Activated naive CD8-positive, alpha-beta T cell treated with anti-CD3 and anti-CD28 coated beads, Interleukin-2, amount 50 U/mL, for 24 hours (primary cell): ENCODE measurements at regions not wholly inside any gene's neighbourhood (a gene's known extent, or its start where the extent isn't known, plus 50 kb on each side); places are given as distances from the start of the nearest gene placed in this dataset.

Experiments
- ATAC-seq: fragments of 150-1000 bp; cut with Tn5 transposase; one replicate; pipeline ENCODE4 v1.10.0; 2021
- DNase-seq: peaks from one replicate; pipeline ENCODE4 v3.0.0; 2021
- H3K27ac Mint-ChIP-seq: one replicate; pipeline ENCODE4 v1.8.0; 2021; ENCODE audit warnings: mild to moderate bottlenecking, mixed read lengths
- H3K27me3 Mint-ChIP-seq: one replicate; pipeline ENCODE4 v1.8.0; 2021; ENCODE audit warnings: mixed read lengths
- H3K36me3 Mint-ChIP-seq: one replicate; pipeline ENCODE4 v1.8.0; 2021; ENCODE audit warnings: low read depth, mixed read lengths
- H3K4me1 Mint-ChIP-seq: one replicate; pipeline ENCODE4 v1.8.0; 2021; ENCODE audit warnings: mixed read lengths
- H3K4me3 Mint-ChIP-seq: one replicate; pipeline ENCODE4 v1.8.0; 2021; ENCODE audit warnings: mild to moderate bottlenecking, moderate library complexity, mixed read lengths
- H3K9me3 Mint-ChIP-seq: one replicate; pipeline ENCODE4 v1.8.0; 2021; ENCODE audit warnings: mixed read lengths

- no peaks in the 10 kb centered on the region for H3K36me3 Mint-ChIP-seq
- H3K27me3 Mint-ChIP-seq, result peaks cover 3% of the 10 kb centered on the region
- H3K4me3 Mint-ChIP-seq, result no peak overlapping the region
- DNase-seq (no peak), ATAC-seq (no peak)
- H3K9me3 Mint-ChIP-seq, result peaks cover 14% of the 10 kb centered on the region
- H3K4me1 Mint-ChIP-seq, result no peaks in the 10 kb centered on the region
- H3K27ac Mint-ChIP-seq, result no peak overlapping the region
Observed at GRCh38 chr16:55030944-55031343, 100.3 kb downstream of the IRX5 start.

GRCh38 chr16:55031481-55031880, 100.8 kb downstream of the IRX5 start:
- Mint-ChIP-seq H3K9me3 (peaks cover 14% of the 10 kb centered on the region), H3K27ac (no peak overlapping the region), H3K4me3 (no peak overlapping the region), H3K4me1 (no peaks in the 10 kb centered on the region), H3K27me3 (peaks cover 3% of the 10 kb centered on the region), H3K36me3 (no peaks in the 10 kb centered on the region)
- ATAC-seq (no peak), DNase-seq (no peak)

- no peak for DNase-seq
- Mint-ChIP-seq H3K27me3 (peaks cover 3% of the 10 kb centered on the region), H3K4me1 (no peaks in the 10 kb centered on the region), H3K9me3 (peaks cover 14% of the 10 kb centered on the region), H3K27ac (no peak overlapping the region), H3K4me3 (no peak overlapping the region), H3K36me3 (no peaks in the 10 kb centered on the region)
- no peak for ATAC-seq
Observed at GRCh38 chr16:55033225-55034156, 102.8 kb downstream of the IRX5 start.

- peak; percentile 46 for DNase-seq
- no peaks in the 10 kb centered on the region for H3K4me1 Mint-ChIP-seq
- H3K36me3 Mint-ChIP-seq, result no peaks in the 10 kb centered on the region
- no peak overlapping the region for H3K27ac Mint-ChIP-seq
- peaks cover 3% of the 10 kb centered on the region for H3K27me3 Mint-ChIP-seq
- no peak for ATAC-seq
- H3K9me3 Mint-ChIP-seq, result peaks cover 2% of the 10 kb centered on the region
- H3K4me3 Mint-ChIP-seq, result no peak overlapping the region
Observed at GRCh38 chr16:55035029-55035428, 104.4 kb downstream of the IRX5 start.

- H3K4me1 Mint-ChIP-seq, result no peaks in the 10 kb centered on the region
- no peak overlapping the region for H3K27ac Mint-ChIP-seq
- H3K9me3 Mint-ChIP-seq, result no peaks in the 10 kb centered on the region
- H3K27me3 Mint-ChIP-seq, result peaks cover 3% of the 10 kb centered on the region
- ATAC-seq (no peak), DNase-seq (no peak)
- H3K36me3 Mint-ChIP-seq, result no peaks in the 10 kb centered on the region
- no peak overlapping the region for H3K4me3 Mint-ChIP-seq
Observed at GRCh38 chr16:55035956-55036355, 105.3 kb downstream of the IRX5 start.

GRCh38 chr16:55036371-55036821, 105.7 kb downstream of the IRX5 start:
- Mint-ChIP-seq H3K36me3 (no peaks in the 10 kb centered on the region), H3K27ac (no peak overlapping the region), H3K4me3 (no peak overlapping the region), H3K9me3 (no peaks in the 10 kb centered on the region), H3K4me1 (no peaks in the 10 kb centered on the region), H3K27me3 (peaks cover 3% of the 10 kb centered on the region)
- ATAC-seq (no peak), DNase-seq (no peak)

- no peaks in the 10 kb centered on the region for H3K4me1 Mint-ChIP-seq
- peaks cover 3% of the 10 kb centered on the region for H3K27me3 Mint-ChIP-seq
- ATAC-seq (no peak), DNase-seq (no peak)
- H3K9me3 Mint-ChIP-seq, result no peaks in the 10 kb centered on the region
- H3K27ac Mint-ChIP-seq, result no peak overlapping the region
- H3K4me3 Mint-ChIP-seq, result no peak overlapping the region
- no peaks in the 10 kb centered on the region for H3K36me3 Mint-ChIP-seq
Observed at GRCh38 chr16:55037046-55037445, 106.4 kb downstream of the IRX5 start.

GRCh38 chr16:55037966-55038365, 107.3 kb downstream of the IRX5 start:
- Mint-ChIP-seq H3K36me3 (no peaks in the 10 kb centered on the region), H3K27ac (no peak overlapping the region), H3K9me3 (no peaks in the 10 kb centered on the region), H3K4me1 (no peaks in the 10 kb centered on the region), H3K4me3 (no peak overlapping the region), H3K27me3 (no peaks in the 10 kb centered on the region)
- DNase-seq, result no peak
- ATAC-seq, result no peak

GRCh38 chr16:55039042-55039441, 108.4 kb downstream of the IRX5 start:
- DNase-seq (no peak), ATAC-seq (no peak)
- Mint-ChIP-seq H3K27ac (no peak overlapping the region), H3K4me3 (no peak overlapping the region), H3K36me3 (no peaks in the 10 kb centered on the region), H3K9me3 (no peaks in the 10 kb centered on the region), H3K4me1 (no peaks in the 10 kb centered on the region), H3K27me3 (no peaks in the 10 kb centered on the region)

GRCh38 chr16:55039511-55039910, 108.8 kb downstream of the IRX5 start:
- no peaks in the 10 kb centered on the region for H3K9me3 Mint-ChIP-seq
- H3K4me1 Mint-ChIP-seq, result no peaks in the 10 kb centered on the region

GRCh38 chr16:55039931-55040330, 109.3 kb downstream of the IRX5 start:
- DNase-seq (no peak), ATAC-seq (no peak)
- H3K36me3 Mint-ChIP-seq, result no peaks in the 10 kb centered on the region
- H3K4me3 Mint-ChIP-seq, result no peak overlapping the region
- H3K27ac Mint-ChIP-seq, result no peak overlapping the region
- no peaks in the 10 kb centered on the region for H3K9me3 Mint-ChIP-seq
- no peaks in the 10 kb centered on the region for H3K4me1 Mint-ChIP-seq
- no peaks in the 10 kb centered on the region for H3K27me3 Mint-ChIP-seq

More at GRCh38 chr16:55039511-55039910, 108.8 kb downstream of the IRX5 start:
- Mint-ChIP-seq H3K36me3 (no peaks in the 10 kb centered on the region), H3K27ac (no peak overlapping the region), H3K4me3 (no peak overlapping the region), H3K27me3 (no peaks in the 10 kb centered on the region)
- DNase-seq, result no peak
- ATAC-seq, result no peak

- Mint-ChIP-seq H3K4me3 (no peak overlapping the region), H3K27me3 (no peaks in the 10 kb centered on the region), H3K27ac (no peak overlapping the region), H3K36me3 (no peaks in the 10 kb centered on the region), H3K9me3 (no peaks in the 10 kb centered on the region), H3K4me1 (no peaks in the 10 kb centered on the region)
- ATAC-seq (no peak), DNase-seq (no peak)
Observed at GRCh38 chr16:55040366-55041086, 109.9 kb downstream of the IRX5 start.

GRCh38 chr16:55041540-55042234, 111.0 kb downstream of the IRX5 start:
- Mint-ChIP-seq H3K9me3 (no peaks in the 10 kb centered on the region), H3K36me3 (no peaks in the 10 kb centered on the region), H3K27me3 (peaks cover 2% of the 10 kb centered on the region), H3K4me1 (no peaks in the 10 kb centered on the region), H3K27ac (no peak overlapping the region), H3K4me3 (no peak overlapping the region)
- ATAC-seq (no peak), DNase-seq (no peak)

GRCh38 chr16:55042556-55043432, 112.1 kb downstream of the IRX5 start:
- Mint-ChIP-seq H3K27me3 (peaks cover 2% of the 10 kb centered on the region), H3K36me3 (no peaks in the 10 kb centered on the region), H3K4me3 (no peak overlapping the region), H3K9me3 (no peaks in the 10 kb centered on the region), H3K4me1 (no peaks in the 10 kb centered on the region), H3K27ac (no peak overlapping the region)
- DNase-seq (no peak), ATAC-seq (no peak)
